H1 (cell line): ENCODE measurements at regions not wholly inside any gene's neighbourhood (a gene's known extent, or its start where the extent isn't known, plus 50 kb on each side); places are given as distances from the start of the nearest gene placed in this dataset.

Source experiments
- ATF3 ChIP-seq: IDR thresholded peaks from 2 replicates; pipeline ENCODE4 v1.6.1; 2011; ENCODE audit warnings: low read depth, mild to moderate bottlenecking, low read length; ENCODE audit not compliant: insufficient read depth
- CHD7 ChIP-seq: fragments of 300-600 bp; sonication (generic); IDR thresholded peaks from 2 replicates; pipeline ENCODE4 v1.7.1; 2012; ENCODE audit warnings: low read length, moderate library complexity, mild to moderate bottlenecking, inconsistent platforms; ENCODE audit not compliant: insufficient replicate concordance
- SP4 ChIP-seq: IDR thresholded peaks from 2 replicates; pipeline ENCODE4 v1.6.1; 2012; ENCODE audit warnings: low read length, inconsistent platforms

GRCh38 chr2:37868866-37869265 is 56.2 kb upstream of the RMDN2 start (continued):
- TF ChIP-seq CHD7, result no peak
- no peak for TF ChIP-seq ATF3
- TF ChIP-seq SP4, result no peak
